ENCODE measurements at regions not wholly inside any gene's neighbourhood (a gene's known extent, or its start where the extent isn't known, plus 50 kb on each side); places are given as distances from the start of the nearest gene placed in this dataset.

DNA sequence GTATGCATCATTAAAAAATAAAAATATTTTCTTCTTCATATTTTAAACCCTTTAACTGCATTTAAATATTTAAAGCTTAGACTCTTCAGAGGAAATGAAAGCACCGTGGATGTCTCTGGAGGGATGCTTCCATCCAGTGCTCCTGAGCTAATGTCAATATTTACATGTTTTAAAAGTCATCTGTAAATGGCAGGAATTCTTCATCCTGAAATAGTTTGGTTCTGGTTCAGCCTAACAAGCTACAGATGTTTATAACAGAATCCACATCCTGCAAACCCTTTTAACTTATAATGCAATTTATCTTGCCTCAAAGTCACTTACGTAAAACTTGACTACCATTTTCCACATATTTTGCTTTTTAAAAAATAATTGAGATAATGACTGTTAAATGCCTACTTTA is 1207.3 kb downstream of the SLC16A7 start:
- H3K9me3 Mint-ChIP-seq (ENCODE audit: unreplicated experiment) = no peaks in the 10 kb centered on the region
- no peak overlapping the region for H3K4me3 Mint-ChIP-seq (ENCODE audit: unreplicated experiment)
- DNase-seq (ENCODE audit: low spot score) = no peak
- H3K36me3 Mint-ChIP-seq (ENCODE audit: low read depth, unreplicated experiment) = no peaks in the 10 kb centered on the region
- TF ChIP-seq, protein P1, sequence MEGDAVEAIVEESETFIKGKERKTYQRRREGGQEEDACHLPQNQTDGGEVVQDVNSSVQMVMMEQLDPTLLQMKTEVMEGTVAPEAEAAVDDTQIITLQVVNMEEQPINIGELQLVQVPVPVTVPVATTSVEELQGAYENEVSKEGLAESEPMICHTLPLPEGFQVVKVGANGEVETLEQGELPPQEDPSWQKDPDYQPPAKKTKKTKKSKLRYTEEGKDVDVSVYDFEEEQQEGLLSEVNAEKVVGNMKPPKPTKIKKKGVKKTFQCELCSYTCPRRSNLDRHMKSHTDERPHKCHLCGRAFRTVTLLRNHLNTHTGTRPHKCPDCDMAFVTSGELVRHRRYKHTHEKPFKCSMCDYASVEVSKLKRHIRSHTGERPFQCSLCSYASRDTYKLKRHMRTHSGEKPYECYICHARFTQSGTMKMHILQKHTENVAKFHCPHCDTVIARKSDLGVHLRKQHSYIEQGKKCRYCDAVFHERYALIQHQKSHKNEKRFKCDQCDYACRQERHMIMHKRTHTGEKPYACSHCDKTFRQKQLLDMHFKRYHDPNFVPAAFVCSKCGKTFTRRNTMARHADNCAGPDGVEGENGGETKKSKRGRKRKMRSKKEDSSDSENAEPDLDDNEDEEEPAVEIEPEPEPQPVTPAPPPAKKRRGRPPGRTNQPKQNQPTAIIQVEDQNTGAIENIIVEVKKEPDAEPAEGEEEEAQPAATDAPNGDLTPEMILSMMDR (IDR thresholded peaks at IDR 0.05; ENCODE audit: unreplicated experiment) = no peak
- no peaks in the 10 kb centered on the region for H3K27me3 Mint-ChIP-seq (ENCODE audit: unreplicated experiment)
- no peaks in the 10 kb centered on the region for H3K4me1 Mint-ChIP-seq (ENCODE audit: unreplicated experiment)
- no peak overlapping the region for H3K27ac Mint-ChIP-seq (ENCODE audit: unreplicated experiment)

DNA sequence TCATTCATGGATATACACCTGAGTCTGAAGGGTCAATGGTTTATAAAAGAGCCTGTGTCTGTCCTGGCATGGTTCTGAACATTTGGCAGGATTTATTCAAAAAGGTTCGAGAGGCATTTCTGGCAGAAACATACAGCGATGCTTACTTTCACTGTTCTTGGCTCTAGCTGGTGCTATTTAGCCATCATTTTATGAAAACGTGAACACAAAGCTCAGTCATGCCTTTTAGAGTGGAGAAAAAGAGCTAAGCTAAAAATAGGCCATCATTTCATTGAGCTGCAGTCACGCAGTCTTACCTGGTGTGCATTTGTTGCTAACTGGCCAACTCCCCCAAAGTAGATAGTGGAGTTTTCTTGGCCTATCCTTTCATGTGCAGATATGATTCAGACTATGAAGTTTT is 1209.5 kb downstream of the SLC16A7 start:
- H3K27me3 Mint-ChIP-seq (ENCODE audit: unreplicated experiment) = peaks cover 2% of the 10 kb centered on the region
- H3K36me3 Mint-ChIP-seq (ENCODE audit: low read depth, unreplicated experiment) = no peaks in the 10 kb centered on the region

DNA sequence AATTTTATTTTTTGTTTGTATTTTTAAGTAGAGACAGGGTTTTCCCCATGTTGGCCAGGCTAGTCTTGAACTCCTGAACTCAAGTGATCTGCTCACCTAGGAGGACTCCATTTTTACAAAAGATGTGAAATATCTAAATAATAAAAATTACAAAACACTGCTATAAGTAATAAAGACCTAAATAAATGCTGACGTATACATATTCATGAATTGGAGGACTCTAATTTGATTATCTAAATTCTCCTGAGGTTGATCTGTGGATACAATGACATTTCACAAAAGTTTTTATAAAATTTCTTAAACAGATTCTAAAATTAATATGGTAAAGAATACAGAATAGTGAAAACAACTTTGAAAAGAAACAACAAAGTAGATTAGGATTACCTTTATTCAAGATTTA is 1224.0 kb downstream of the SLC16A7 start:
- TF ChIP-seq, protein P1 (IDR thresholded peaks at IDR 0.05; ENCODE audit: unreplicated experiment) = no peak
- Mint-ChIP-seq H3K9me3 (ENCODE audit: unreplicated experiment) (no peaks in the 10 kb centered on the region), H3K27ac (ENCODE audit: unreplicated experiment) (no peak overlapping the region), H3K27me3 (ENCODE audit: unreplicated experiment) (no peaks in the 10 kb centered on the region), H3K36me3 (ENCODE audit: low read depth, unreplicated experiment) (no peaks in the 10 kb centered on the region), H3K4me3 (ENCODE audit: unreplicated experiment) (no peak overlapping the region), H3K4me1 (ENCODE audit: unreplicated experiment) (no peaks in the 10 kb centered on the region)
- no peak for DNase-seq (ENCODE audit: low spot score)

More for the DNA sequence above, 1209.5 kb downstream of the SLC16A7 start:
- no peak for DNase-seq (ENCODE audit: low spot score)
- H3K4me1 Mint-ChIP-seq (ENCODE audit: unreplicated experiment) = no peaks in the 10 kb centered on the region
- H3K9me3 Mint-ChIP-seq (ENCODE audit: unreplicated experiment) = no peaks in the 10 kb centered on the region
- H3K27ac Mint-ChIP-seq (ENCODE audit: unreplicated experiment) = no peak overlapping the region
- TF ChIP-seq, protein P1 (IDR thresholded peaks at IDR 0.05; ENCODE audit: unreplicated experiment) = no peak
- no peak overlapping the region for H3K4me3 Mint-ChIP-seq (ENCODE audit: unreplicated experiment)

DNA sequence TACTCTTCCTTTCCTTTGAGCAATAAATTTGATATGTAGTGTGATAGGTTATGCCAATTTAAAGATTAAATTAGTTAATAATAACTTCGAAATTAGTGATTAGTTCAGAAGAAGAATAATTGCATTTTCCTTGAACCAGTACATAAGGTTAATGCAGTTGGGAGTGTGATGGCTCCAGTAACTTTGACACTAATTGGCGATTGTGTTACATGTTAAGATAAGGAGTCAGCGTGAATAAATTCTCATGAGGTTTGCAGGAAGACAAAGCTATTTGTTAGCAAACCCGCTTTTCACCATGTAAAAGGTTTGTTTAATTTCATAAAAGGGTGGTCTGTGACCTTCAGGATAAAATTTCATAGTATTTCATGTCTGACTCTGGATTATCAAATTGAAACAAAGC is 1226.8 kb downstream of the SLC16A7 start:
- no peak overlapping the region for H3K27ac Mint-ChIP-seq (ENCODE audit: unreplicated experiment)
- no peaks in the 10 kb centered on the region for H3K4me1 Mint-ChIP-seq (ENCODE audit: unreplicated experiment)
- TF ChIP-seq, protein P1 (IDR thresholded peaks at IDR 0.05; ENCODE audit: unreplicated experiment) = no peak
- DNase-seq (ENCODE audit: low spot score) = no peak
- no peaks in the 10 kb centered on the region for H3K27me3 Mint-ChIP-seq (ENCODE audit: unreplicated experiment)
- no peaks in the 10 kb centered on the region for H3K9me3 Mint-ChIP-seq (ENCODE audit: unreplicated experiment)
- no peaks in the 10 kb centered on the region for H3K36me3 Mint-ChIP-seq (ENCODE audit: low read depth, unreplicated experiment)
- no peak overlapping the region for H3K4me3 Mint-ChIP-seq (ENCODE audit: unreplicated experiment)

DNA sequence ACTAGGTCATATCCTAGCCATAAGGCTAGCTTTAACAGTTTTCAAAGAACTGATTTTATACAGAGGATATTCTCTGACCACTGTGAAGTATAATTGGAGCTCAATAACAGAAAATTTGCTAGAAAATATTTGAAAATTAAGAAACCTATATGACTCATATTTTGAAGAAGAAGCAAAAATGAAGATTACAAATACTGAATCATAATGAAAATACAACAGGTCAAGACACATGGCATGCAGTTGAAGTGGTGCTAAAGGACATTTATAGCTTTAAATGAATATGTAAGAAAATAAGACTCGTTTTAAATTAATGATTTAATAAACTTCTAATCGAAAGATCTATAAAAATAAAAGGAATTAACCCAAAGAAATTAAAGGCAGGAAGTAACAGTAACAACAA is 1234.6 kb downstream of the SLC16A7 start:
- H3K4me1 Mint-ChIP-seq (ENCODE audit: unreplicated experiment) = no peaks in the 10 kb centered on the region
- H3K9me3 Mint-ChIP-seq (ENCODE audit: unreplicated experiment) = no peaks in the 10 kb centered on the region
- H3K36me3 Mint-ChIP-seq (ENCODE audit: low read depth, unreplicated experiment) = no peaks in the 10 kb centered on the region
- no peaks in the 10 kb centered on the region for H3K27me3 Mint-ChIP-seq (ENCODE audit: unreplicated experiment)
- DNase-seq (ENCODE audit: low spot score) = no peak
- H3K27ac Mint-ChIP-seq (ENCODE audit: unreplicated experiment) = no peak overlapping the region
- TF ChIP-seq, protein P1 (IDR thresholded peaks at IDR 0.05; ENCODE audit: unreplicated experiment) = no peak
- no peak overlapping the region for H3K4me3 Mint-ChIP-seq (ENCODE audit: unreplicated experiment)

All from endothelial cell (in vitro differentiated cells).